Activated CD4-positive, alpha-beta T cell treated with anti-CD3 and anti-CD28 coated beads, Interleukin-2, amount 50 U/mL, for 4 hours (primary cell): ENCODE measurements at regions not wholly inside any gene's neighbourhood (a gene's known extent, or its start where the extent isn't known, plus 50 kb on each side); places are given as distances from the start of the nearest gene placed in this dataset.

Experiments
- DNase-seq, 2 experiments: peaks; one replicate each; pipeline ENCODE4 v3.0.0-alpha.2; 2020

DNA sequence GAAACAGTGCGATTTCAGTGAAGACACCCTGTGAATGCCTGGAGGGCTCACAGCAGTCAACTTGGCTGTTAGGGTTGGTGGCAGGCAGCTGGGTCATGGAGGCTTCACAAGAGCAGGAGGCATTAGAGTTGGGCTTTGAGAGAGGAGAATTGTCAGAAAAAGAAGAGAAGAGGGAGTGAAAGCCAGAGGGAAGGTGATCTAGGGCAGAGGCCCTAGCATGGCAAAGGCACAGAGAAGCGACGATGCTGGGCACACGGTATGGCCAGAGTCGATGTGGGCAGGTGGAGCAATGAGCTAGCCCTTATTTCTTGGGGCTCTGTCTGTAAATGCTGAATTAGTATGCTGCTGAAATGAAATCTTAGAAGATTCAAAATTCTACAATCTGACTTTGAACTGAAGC is 52.6 kb upstream of the OLFM4 start:
- no peak for DNase-seq

DNA sequence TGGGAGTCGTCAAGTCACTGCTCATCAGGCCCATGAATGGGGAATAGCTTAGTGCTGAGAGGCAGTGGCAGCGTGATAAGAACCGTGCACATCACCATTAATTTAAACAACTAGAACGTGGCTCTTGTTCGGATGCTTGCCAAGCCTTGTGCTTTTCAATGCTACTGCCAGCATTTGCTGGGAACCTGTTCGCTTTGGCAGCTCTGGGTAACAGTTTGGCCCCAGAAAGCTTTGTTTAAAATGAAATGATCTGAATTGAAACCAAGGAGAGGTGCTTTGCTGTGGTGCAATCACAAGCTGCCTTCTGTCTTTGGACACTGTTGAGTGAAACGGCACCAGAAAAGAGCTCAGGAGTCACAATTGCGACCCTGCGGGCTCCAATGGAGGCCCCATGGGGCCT is 53.5 kb upstream of the OLFM4 start:
- DNase-seq: no peak

DNA sequence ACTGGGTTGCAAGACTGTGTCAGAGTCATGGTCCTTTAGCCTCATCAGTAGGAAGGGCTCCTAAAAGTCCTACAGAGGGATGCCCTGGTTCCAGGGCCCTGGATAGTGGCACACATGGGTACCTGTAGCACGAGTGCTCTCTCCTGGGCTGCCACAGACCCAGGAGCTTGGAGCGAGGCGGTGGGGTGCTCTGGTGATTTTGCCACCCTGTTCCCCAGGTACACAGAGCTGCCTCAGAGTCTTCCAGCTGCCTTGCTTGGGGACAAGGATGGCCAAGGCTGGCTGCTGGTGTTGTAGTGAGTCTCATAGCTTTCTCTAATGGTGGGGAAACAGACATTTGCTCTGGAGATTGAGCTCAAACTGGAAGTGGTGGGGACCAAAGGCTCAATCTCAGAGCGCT is 53.9 kb upstream of the OLFM4 start:
- no peak for DNase-seq

DNA sequence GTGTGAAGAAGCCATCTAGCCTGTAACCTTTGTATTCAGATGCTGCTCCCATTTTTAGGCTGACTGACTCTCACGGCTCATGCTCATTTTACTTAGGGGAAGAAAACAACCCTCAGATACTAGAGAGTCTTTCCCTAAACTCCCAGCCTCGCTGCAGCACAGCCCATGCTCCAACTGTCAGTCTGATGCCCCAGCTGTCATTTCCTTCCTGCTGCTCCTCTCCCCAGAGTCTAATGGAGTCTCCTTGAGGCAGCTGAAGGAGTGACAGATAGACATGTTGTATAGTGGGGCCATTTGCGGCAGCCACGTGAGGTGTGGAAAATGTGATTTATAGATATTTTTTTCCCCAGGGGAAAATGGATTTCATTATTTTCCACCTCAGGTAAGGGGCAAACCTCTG is 59.2 kb upstream of the OLFM4 start:
- DNase-seq: no peak

DNA sequence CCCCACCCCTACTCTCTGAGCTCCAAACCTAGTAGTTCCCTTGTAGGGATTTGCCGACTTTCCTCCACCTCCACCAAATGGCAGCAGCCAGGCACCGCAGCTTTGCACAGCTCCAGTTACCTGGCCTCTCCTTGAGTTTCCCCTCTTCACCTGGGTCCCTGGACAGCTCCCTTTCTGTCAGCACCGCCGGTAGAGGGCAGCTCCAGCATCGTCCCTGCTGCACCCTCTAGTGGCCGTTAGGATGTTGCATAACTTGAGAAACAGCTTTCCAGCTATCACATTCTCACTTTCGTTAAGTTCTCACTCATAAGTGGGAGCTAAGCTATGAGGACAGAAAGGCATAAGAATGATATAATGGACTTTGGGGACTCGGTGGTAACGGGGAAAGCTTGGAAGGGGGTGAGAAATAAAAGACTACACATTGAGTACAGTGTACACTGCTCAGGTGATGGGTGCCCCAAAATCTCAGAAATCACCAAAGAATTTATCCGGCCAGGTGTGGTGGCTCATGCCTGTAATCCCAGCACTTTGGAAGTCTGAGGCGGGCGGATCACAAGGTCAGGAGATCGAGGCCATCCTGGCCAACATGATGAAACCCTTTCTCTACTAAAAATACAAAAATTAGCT is 60.4 kb upstream of the OLFM4 start:
- DNase-seq: peak; percentile 38 to 41

DNA sequence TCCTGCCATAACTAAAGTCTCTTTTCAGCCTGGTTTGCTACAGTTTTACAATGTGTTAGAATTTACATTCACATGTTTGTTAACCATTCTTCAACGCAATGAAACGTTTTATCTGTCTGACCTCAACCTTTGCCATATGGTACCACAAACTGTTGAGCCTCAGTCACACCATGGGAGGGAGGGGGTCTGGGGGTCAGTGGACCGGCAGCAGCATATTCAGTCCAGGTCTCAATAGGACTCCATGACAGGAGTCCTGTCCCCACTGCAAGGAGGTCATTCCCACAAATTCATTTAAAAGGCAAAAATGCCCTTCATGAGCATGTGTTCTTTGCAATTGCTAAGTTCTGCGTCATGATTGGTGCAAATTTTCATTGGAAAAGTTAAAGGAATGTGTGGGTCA is 66.6 kb upstream of the OLFM4 start:
- DNase-seq: no peak

DNA sequence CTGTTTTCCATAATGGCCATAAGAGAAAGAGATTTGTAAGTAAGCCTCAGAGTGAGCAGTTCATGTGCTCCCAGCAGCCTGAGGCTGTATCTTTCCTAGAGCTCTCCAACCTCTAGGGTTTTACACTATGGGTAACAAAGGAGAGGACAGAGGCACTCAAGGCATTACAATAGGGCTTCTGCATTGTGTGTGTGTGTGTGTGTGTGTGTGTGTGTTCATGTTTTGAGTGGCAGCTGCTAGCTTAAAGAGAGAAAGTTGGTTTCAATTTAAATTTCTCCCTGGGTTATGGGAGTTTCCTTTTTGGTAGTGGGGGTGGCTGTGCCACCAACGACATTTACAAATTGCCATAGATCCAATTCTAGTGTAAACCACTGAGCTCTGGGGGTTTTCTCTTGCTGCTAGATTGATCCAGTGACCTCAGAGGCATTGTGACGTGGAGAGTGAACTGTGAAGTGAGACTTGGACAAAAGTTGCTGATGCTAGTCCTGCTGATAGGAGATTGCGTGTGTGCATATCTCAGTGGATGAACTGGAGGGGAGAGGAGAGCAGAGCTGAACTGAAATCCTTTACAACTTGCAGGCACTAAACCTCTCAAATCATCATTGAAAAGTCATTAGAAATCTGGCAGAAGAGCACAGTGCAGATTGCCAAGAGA is 67.2 kb upstream of the OLFM4 start:
- no peak for DNase-seq

DNA sequence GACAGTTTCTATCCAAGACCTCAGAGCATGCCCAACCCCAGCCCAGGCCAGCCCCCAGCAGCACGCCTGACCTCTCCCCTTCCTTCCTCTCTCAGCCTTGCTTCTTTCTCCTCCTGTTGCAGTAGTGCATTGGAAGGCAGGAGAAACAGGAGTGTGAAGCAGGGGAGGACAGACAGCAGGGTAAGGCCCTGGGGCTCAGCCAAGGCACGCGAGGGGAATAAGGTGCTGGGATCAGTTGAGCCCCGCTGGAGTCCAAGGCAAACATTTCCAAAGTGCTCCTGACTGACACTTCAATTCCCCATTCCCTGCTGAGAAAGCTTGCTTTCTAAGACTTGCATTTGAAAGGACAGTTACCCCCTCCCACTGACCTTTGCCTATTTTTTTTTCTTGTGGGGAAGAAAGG is 73.1 kb upstream of the OLFM4 start:
- no peak for DNase-seq

DNA sequence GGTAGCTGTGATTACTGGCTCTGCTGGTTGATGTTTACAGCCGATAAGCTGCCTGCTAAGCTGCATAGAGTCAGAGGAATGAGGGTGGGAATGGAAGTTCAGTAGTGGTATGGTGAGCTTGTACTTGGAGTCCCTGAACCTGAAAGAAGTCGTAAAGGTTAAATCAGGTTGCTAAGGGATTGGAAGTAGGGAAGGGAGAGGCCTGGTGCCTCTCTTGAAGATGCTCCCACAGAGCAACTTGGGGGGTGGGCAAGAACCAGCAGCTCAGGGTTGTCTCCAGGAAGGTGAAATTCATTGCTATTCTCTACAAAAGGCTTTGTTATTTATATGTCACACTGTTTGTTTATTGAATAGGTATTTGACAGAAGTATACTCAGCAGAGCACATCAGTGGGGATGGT is 73.8 kb upstream of the OLFM4 start:
- no peak for DNase-seq

DNA sequence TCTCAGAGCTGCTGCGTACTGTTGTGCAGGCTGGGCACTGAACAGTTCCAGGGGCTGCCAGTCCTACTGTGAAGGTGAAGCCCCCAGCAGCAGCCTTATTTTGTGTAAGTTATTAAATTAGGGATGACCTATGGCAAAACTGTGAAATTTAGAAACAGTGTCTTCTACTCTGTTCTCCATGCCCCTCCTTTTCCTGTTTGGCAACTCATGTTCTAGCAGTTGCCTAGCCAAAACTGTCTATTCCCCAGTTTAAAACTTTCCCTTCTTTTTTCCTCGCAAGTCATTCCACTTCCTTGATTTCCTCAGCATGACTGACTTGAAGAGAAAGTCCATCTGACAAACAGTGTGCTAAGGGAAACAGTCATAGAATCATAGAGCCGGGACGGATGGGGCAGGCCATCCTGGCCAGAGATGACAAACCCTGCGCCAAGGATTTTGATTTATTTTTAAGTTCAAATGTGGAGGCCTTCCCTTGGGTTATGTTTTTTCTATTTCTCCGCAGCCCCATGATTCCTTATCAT is 78.1 kb upstream of the OLFM4 start:
- DNase-seq: no peak

DNA sequence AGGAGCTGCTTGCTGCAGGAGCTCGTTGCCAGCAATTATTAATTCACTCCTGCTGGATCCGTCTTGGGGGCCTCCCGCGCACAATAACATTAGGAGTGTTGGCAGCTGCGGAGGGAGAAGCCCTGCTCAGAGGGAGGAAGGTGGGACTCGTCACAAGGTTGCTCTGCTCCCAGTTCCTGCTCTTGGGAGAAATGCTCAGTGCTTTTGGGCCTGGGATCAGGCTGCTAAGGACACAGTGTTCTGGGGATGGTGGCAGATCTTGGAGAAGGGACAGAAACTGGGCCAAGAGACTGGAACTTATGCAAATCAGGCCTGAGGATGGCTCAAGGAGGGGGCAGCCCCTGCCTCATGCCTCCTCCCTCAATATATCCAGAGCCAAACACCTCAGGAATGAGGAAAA is 78.9 kb upstream of the OLFM4 start:
- DNase-seq: no peak

DNA sequence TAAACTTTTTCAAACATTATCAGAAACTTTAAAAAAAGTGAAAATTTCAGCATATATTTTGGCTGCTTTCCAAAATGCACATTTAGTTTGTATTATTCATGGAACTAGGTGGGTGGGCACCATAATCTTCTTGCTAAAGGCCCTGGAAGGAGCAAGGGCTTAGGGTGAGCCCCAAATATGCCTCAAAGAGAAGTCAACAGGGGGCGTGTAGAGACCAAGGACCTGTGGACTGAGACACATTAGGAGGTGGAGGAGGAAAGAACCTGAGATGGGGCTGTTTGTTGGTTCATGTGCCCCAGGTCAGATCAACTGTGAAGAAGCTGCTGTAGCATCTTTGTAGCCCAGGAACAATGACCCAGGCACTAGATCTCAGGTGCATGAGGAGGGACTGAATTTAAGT is 79.6 kb upstream of the OLFM4 start:
- no peak for DNase-seq

DNA sequence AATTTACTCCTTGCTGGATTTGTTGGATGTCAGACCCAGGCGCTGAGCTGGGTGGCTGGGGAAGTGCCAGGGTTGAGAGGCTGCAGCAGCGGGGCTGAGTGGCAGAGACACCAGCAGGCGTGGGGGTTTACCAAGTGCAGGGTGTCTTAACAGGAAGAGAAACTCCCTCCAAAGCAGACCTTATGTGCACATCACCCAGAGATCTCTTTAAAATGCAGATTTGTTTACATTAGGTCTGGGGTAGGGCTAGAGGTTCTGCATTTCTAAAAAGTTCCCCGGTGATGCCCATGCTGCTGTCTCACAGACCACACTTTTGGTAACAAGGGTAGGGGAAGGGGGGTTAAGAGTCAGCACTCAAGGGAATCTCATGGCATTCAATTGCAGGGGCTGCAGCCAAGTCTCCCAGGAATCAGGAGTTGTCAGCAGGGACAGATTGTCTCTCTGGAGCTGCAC is 80.7 kb upstream of the OLFM4 start:
- no peak for DNase-seq

DNA sequence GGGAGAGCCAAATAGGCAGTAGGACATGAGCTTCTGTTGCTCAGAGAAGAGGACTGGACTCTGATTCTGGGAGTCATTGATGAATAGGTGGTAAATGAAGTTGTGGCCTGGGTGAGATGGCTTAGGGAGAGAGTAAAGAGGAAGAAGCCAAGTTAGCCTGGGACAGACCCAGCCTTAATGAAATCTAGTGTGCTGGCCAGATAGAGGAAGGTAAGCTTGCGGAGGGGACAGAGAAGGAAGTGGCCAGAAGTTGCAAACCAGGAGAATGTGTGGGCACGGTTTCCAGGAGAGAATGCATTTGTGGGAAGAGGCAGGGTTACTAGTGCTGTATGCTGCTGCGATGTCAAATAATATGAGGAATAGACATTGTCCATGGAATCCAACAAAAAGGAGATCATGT is 83.3 kb upstream of the OLFM4 start:
- no peak for DNase-seq

DNA sequence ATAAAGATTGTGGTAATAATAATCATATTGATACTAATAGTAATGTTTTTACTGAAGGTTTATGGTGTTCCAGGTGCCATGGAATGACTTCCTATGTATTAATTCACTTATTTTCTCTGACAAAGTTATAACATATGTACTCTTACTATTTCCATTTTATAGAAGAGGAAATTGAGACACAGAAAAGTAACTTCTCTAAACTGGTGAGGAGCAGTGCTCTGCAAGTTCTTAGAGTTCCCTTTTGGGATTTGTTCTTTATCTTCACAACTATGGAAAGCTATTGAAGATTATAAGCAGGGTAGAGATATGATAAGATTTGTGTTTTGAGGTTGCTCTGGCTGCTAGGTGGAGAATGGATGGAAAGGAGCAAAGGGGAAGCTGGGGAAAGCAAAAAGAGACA is 83.9 kb upstream of the OLFM4 start:
- DNase-seq: no peak

DNA sequence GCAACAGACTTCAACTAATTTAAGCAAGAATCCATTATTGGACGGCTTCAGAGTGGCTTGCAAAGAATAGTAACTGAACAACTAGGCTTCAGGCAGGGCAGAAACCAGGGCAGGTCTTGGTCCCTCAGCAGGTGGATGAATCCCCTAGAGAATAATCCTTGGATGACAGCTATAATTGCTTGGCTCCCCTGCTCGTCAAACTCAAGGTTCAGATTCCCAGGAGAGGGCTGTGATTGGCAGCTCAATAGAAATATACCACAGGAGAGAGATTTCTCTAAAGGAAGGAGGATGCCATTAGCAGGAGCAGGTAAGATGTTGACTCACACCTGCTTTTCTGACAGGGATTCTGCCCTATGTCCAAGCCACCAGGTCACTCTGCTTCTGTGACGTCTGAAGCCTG is 89.6 kb upstream of the PCDH8 start:
- DNase-seq: no peak

DNA sequence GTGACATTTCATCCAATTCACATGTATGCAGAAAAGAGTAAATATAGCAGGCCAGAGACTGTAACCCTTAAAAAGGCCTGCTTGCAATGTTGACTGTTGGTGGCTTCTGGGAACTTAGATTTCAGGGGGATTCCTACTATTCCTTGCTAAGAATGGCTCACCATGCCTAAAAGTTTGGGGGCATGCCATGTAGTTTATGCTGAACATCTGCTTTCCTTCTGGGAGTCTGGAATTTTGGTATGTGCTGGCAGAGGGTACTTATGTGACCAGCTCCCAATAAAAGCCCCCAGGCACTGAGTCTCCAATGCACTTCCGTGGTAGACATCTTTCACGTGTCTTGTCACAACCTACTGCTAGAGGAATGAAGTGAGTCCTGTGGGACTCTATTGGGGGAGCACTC is 88.4 kb upstream of the PCDH8 start:
- DNase-seq: no peak

DNA sequence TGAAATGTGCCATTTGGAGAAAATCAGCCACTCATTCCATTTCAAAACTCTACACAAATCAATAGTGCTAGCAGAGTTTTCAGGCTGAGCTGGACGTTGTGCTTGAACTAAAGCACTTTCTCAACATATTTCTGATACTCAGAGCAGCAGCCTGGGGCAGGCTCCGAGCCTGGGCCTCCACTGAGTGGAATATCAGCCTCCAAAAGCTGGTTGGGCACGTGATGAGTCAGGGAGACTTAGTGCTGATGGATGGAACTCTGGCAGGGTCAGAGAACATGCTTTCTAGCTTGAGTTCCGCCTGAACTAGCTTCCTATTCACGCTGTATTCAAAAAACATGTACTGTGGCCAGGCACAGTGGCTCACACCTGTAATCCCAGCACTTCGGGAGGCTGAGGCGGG is 85.8 kb upstream of the PCDH8 start:
- no peak for DNase-seq

DNA sequence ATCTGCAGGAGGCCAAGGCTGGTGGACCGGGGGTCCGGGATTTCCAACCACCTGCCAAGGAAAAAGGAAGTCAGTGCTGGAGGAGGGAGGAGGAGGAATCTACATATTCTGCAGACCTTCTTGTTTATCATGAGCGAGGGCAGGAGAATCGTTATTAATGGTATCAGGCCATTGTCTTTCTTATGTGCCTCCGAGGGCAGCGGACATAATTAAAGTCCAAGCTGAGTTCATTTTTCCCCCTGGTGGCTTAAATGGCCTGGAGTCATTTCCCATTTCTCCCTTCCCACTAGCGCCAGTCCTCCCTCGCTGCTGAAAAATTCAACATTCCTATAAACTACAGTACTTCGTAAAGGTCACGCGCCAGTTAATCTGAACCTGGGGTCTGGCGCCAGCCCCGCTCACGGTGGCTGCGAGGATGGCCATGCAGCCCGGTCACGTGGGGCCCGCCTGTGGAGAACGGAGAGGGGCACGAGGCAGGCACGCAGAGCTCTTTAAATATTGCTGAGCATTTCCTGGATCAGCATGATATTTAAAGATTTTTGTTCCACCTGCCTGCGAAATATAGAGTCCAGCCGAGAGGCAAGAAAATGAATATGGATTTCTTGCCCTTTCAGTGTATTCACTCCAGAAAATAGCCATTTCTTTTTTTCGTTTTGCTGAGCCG is 85.2 kb upstream of the PCDH8 start:
- no peak for DNase-seq

DNA sequence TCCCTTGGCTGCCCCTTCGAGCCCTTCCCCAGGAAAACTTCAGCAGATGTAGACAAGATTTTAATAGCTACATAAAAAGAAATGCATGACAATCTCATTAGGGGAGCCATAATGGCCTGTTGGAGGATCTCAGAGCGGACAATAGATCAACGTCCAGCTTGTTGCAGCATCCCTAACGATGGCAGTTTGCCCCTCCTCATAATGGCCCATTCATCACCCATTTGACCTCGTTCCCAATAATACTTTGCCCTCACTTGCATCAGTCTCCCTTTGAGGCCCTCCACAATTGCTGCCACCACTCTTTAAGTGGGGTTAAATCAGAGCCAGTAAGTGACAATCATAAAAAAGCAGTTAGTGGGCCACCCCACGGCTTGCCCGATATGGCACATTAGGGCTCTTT is 84.7 kb upstream of the PCDH8 start:
- DNase-seq: no peak

DNA sequence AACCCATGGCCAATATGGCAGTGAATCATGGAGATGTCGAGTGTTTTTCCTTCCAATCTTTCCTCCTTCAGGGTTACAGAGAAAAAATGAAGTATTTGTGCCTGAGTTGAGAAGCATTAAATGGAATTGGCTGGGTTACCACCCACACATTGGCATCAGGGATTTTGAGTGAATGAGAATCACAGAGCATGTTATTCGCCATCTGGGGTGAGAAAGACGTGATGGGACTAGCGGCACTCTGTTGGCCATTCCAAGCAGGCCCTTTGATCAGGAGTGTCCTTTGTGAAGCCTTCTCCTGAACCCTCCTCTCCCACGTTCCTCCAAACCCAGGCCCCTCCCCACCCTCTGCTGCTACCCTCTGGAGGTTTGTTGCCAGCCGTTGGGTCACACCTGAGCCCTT is 84.2 kb upstream of the PCDH8 start:
- DNase-seq: no peak

DNA sequence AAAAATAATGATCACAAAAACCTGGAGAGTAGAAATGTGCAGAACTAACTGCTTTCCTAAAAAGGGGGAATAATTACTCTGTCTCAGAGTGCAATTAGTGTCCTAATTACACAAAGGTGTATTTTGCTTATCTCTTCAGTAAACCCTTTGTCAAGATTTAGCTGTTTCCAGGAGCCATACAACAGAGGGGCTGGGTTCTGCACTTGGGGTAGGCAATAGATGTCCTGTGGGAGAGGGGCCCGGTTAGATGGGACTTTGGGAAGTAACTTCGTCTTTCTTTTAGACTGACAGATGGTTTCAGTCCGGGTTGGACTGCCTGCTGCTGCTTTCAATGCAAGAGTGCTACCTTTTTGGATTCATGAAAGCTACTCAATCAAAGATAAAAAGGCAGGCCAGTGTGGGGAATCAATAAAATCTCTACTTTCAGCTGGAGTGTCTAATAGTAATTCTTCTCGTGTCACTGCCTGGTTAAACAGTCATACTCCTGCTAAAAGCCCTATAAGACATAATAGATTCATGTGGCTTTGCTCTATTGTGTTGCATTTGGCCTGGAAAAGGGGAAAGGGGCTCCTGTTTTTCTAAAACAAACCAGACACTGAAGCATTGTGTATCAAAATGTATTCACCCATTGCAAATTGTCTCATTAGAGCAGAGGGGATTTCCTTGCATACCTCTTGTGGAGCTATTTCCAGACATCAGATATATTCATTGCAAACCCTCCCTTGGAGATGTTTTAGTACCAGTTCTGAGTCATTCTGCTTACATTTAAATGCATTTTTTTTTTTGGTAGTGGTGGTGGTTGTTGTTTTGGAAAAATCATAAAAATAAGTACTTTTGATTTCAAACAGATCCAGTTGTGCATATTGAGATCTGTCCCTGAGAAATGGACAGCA is 83.3 kb upstream of the PCDH8 start:
- no peak for DNase-seq

DNA sequence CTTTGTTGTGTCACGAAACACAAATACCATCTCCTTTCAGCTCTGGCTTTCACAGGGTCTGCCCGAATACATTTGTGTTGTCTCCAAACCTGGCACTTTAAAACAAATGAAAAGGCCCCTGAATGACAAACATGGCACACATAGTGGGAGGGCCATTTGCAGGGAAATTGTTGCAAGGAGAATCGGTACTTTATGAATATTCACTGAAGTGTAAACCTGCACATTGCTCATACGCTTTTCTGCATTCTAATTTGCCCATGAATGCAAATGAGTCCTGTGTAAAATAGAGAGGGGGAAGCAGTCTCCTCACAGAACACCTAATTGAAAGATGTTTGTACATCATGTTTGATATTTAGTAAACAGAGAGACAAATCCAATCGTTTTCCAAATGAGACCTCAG is 82.7 kb upstream of the PCDH8 start:
- DNase-seq: no peak
